Parathyroid adenoma (tissue), 2 donors: ENCODE measurements at regions not wholly inside any gene's neighbourhood (a gene's known extent, or its start where the extent isn't known, plus 50 kb on each side); places are given as distances from the start of the nearest gene placed in this dataset.
A peak's percentile ranks its signal among the peaks of the same experiment; 100 is the strongest.

Experiments
- H2AFZ ChIP-seq: fragments of 300-600 bp; sonication (generic); one replicate; pipeline ENCODE4 v1.7.0; 2017; ENCODE audit warnings: antibody characterized with exemption, mild to moderate bottlenecking
- H3K27ac ChIP-seq: fragments of 300-600 bp; sonication (generic); one replicate; pipeline ENCODE4 v1.7.0; 2017
- H3K27me3 ChIP-seq: fragments of 300-600 bp; sonication (generic); one replicate; pipeline ENCODE4 v1.7.0; 2017; ENCODE audit warnings: low read length; ENCODE audit not compliant: control insufficient read depth, insufficient read depth
- H3K36me3 ChIP-seq: fragments of 300-600 bp; sonication (generic); one replicate; pipeline ENCODE4 v1.7.0; 2017; ENCODE audit warnings: low read length; ENCODE audit not compliant: control insufficient read depth, insufficient read depth
- H3K4me1 ChIP-seq: fragments of 300-600 bp; sonication (generic); one replicate; pipeline ENCODE4 v1.7.0; 2017; ENCODE audit warnings: control low read depth
- H3K4me2 ChIP-seq: fragments of 300-600 bp; sonication (generic); one replicate; pipeline ENCODE4 v1.7.0; 2017; ENCODE audit warnings: low read length
- H3K4me3 ChIP-seq: fragments of 300-600 bp; sonication (generic); one replicate; pipeline ENCODE4 v1.7.0; 2017; ENCODE audit warnings: low read depth, low read length
- H3K79me2 ChIP-seq: fragments of 300-600 bp; sonication (generic); one replicate; pipeline ENCODE4 v1.7.0; 2017; ENCODE audit warnings: control low read depth
- H3K9ac ChIP-seq: fragments of 300-600 bp; sonication (generic); one replicate; pipeline ENCODE4 v1.7.0; 2017; ENCODE audit warnings: mild to moderate bottlenecking
- H3K9me3 ChIP-seq: fragments of 300-600 bp; sonication (generic); one replicate; pipeline ENCODE4 v1.7.0; 2017; ENCODE audit warnings: low read length; ENCODE audit not compliant: control insufficient read depth
- TF ChIP-seq, protein P1 (sequence below): fragments of 300-600 bp; sonication (generic); IDR thresholded peaks from one replicate; pipeline ENCODE4 v1.7.0; 2017; ENCODE audit warnings: antibody characterized with exemption, mild to moderate bottlenecking
- donor health status: primary hyperparathyroidism.

GRCh38 chr1:70509996-70510876 lies 99.2 kb downstream of the CTH start:
- Histone ChIP-seq H3K27me3 (no peaks in the 10 kb centered on the region), H3K9me3 (no peaks in the 10 kb centered on the region), H3K4me1 (no peaks in the 10 kb centered on the region), H3K36me3 (no peaks in the 10 kb centered on the region), H3K27ac (no peak overlapping the region), H3K4me3 (no peak overlapping the region), H3K4me2 (no peak overlapping the region), H2AFZ (no peak overlapping the region), H3K9ac (no peak overlapping the region), H3K79me2 (no peaks in the 10 kb centered on the region)
- TF ChIP-seq, protein P1, sequence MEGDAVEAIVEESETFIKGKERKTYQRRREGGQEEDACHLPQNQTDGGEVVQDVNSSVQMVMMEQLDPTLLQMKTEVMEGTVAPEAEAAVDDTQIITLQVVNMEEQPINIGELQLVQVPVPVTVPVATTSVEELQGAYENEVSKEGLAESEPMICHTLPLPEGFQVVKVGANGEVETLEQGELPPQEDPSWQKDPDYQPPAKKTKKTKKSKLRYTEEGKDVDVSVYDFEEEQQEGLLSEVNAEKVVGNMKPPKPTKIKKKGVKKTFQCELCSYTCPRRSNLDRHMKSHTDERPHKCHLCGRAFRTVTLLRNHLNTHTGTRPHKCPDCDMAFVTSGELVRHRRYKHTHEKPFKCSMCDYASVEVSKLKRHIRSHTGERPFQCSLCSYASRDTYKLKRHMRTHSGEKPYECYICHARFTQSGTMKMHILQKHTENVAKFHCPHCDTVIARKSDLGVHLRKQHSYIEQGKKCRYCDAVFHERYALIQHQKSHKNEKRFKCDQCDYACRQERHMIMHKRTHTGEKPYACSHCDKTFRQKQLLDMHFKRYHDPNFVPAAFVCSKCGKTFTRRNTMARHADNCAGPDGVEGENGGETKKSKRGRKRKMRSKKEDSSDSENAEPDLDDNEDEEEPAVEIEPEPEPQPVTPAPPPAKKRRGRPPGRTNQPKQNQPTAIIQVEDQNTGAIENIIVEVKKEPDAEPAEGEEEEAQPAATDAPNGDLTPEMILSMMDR, result peak; percentile 46

DNA sequence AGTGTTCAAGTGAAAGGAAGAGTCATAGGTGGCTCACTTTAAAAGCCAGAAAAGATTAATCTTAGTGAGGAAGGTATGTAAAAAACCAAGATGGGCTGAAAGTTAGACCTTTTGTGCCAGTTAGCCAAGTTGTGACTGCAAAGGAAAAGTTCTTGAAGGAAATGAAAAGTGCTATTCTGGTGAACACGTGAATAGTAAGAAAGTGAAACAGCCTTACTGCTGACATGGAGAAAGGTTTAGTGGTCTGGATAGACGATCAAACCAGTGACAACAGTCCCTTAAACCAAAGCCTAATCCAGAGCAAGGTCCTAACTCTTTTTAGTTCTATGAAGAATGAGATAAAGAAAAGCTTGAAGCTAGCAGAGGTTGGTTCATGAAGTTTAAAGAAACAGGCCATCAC lies 106.4 kb downstream of the CTH start:
- Histone ChIP-seq H3K27me3 (no peaks in the 10 kb centered on the region), H3K9ac (no peak overlapping the region), H3K4me1 (no peaks in the 10 kb centered on the region), H3K4me3 (no peak overlapping the region), H3K36me3 (no peaks in the 10 kb centered on the region), H3K27ac (no peak overlapping the region), H3K4me2 (no peak overlapping the region), H3K9me3 (no peaks in the 10 kb centered on the region), H3K79me2 (no peaks in the 10 kb centered on the region), H2AFZ (peak overlapping the region; percentile 46)
- TF ChIP-seq, protein P1, result no peak

GRCh38 chr1:70518106-70518505 lies 107.0 kb downstream of the CTH start:
- no peak overlapping the region for H3K4me2 ChIP-seq
- no peaks in the 10 kb centered on the region for H3K9me3 ChIP-seq
- H3K36me3 ChIP-seq, result no peaks in the 10 kb centered on the region
- H2AFZ ChIP-seq, result no peak overlapping the region
- no peaks in the 10 kb centered on the region for H3K4me1 ChIP-seq
- H3K27me3 ChIP-seq, result no peaks in the 10 kb centered on the region
- TF ChIP-seq, protein P1, result no peak
- no peaks in the 10 kb centered on the region for H3K79me2 ChIP-seq
- no peak overlapping the region for H3K27ac ChIP-seq
- H3K4me3 ChIP-seq, result no peak overlapping the region
- no peak overlapping the region for H3K9ac ChIP-seq

DNA sequence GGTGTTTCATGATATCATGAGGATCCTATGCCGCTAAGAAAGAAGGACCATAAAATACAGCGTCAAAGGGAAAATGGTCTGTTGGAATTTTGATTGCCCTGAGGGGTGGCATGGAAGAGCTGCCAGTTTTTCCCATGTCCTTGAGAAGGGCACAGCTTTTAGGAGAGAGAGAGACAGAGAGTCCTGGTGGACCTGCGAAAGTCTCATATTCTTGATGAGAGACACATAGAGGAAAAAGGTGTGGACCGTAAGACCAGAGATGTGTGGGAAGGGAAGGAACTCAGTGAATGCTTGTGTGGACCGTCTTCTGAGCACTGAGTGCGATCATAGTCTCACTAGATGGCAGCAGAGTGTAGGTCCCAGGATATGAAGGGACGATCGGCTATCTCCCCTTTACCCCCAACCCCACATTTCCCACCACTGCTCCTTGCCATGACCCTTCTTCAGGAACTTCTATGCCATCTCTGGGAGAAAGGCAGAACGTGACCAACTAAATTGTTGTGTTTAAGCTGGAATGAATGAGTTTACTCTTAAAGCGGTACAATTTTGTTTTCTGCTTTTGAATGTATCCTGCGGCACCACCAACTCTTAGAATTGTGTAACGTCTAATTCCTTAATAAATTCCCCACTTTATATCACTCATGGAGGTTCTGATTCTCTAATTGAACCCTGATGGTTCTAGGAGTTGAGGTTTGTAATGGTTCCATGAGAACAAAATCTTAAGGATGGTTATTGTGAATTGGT lies 117.7 kb downstream of the CTH start:
- H3K9ac ChIP-seq, result no peak overlapping the region
- H3K36me3 ChIP-seq, result no peaks in the 10 kb centered on the region
- no peak overlapping the region for H2AFZ ChIP-seq
- no peaks in the 10 kb centered on the region for H3K79me2 ChIP-seq
- H3K4me3 ChIP-seq, result no peak overlapping the region
- TF ChIP-seq, protein P1, result no peak
- H3K4me2 ChIP-seq, result no peak overlapping the region
- no peak overlapping the region for H3K27ac ChIP-seq
- H3K27me3 ChIP-seq, result no peaks in the 10 kb centered on the region
- H3K9me3 ChIP-seq, result no peaks in the 10 kb centered on the region
- no peaks in the 10 kb centered on the region for H3K4me1 ChIP-seq
